ENCODE measurements at regions not wholly inside any gene's neighbourhood (a gene's known extent, or its start where the extent isn't known, plus 50 kb on each side); places are given as distances from the start of the nearest gene placed in this dataset.

DNA sequence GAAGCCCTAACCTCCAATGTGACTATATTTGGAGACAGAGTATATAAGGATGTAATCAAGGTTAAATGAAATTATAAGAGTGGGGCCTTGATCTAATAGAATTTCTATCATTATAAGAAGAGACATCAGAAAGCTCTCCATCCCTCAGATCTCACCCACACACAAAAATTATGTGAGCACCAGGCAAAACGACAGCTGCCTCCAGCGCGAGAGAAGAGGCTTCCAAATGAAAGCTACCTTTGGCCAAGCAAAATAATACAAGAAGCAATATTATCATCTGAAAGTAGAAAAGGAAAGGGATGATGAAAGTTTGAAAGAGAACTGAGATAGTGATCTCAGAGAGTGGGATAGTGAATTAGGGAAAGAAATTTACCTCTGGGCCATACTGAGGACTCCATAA, 1192.5 kb downstream of the NXPH1 start:
- ChIA-PET POLR2A (no interaction called here), CTCF (no interaction called here)
- no peak for DNase-seq
- Histone ChIP-seq H3K27me3 (replicated peaks in 1 of 2; ENCODE audit: control insufficient read depth in 2 of 2, extremely low read depth in 1 of 2, insufficient read depth in 2 of 2, low read length in 1 of 2) (no peaks in the 10 kb centered on the region), H3K4me1 (ENCODE audit: control insufficient read depth in 1 of 2, extremely low read depth in 1 of 2, insufficient read depth in 2 of 2, low read length in 2 of 2) (no peaks in the 10 kb centered on the region), H3K4me3 (ENCODE audit: control insufficient read depth in 1 of 2, extremely low read depth in 1 of 2, low read length in 1 of 2) (no peak overlapping the region), H3K36me3 (ENCODE audit: control insufficient read depth in 2 of 2, extremely low read depth in 1 of 2, insufficient read depth in 1 of 2, low read length in 1 of 2) (no peaks in the 10 kb centered on the region), H3K27ac (ENCODE audit: low read length) (no peak overlapping the region), H3K9me3 (no peaks in the 10 kb centered on the region)
- no peaks in the 10 kb centered on the region for H3K36me3 Mint-ChIP-seq
- H3K27ac Mint-ChIP-seq: no peak overlapping the region
- no peak for ATAC-seq (replicated peaks in 1 of 4)
- no CpG with 5 or more reads among the region's 3 CpGs for WGBS (ENCODE audit: insufficient coverage)
- no peaks in the 10 kb centered on the region for H3K27me3 Mint-ChIP-seq
- no peak overlapping the region for H3K4me3 Mint-ChIP-seq
- H3K4me1 Mint-ChIP-seq: no peaks in the 10 kb centered on the region
- peaks cover 4 to 14% (median 8%) of the 10 kb centered on the region in 3 donors for H3K9me3 Mint-ChIP-seq

DNA sequence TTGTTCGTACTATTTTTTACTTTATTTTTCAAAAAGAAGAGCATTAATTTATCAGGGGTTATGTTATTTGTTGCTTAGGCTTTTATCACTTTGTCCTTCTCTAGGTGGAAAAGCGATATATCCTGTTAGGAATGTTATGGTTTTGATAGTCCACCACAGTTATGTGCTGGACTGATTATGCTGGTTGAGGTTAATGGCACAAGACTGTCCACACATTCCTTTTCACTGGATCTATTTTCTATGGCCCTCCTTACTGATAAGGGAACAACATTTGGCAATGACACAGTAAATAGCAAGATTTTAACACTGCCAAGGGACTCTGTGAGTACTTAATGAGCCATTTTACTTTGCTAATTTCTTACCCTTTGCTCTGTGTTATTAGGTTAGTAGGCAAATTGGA, 1212.3 kb downstream of the NXPH1 start:
- POLR2A ChIA-PET: no interaction called here
- H3K4me3 Mint-ChIP-seq: no peak overlapping the region
- Histone ChIP-seq H3K27me3 (replicated peaks in 1 of 2; ENCODE audit: control insufficient read depth in 2 of 2, extremely low read depth in 1 of 2, insufficient read depth in 2 of 2, low read length in 1 of 2) (no peaks in the 10 kb centered on the region), H3K36me3 (ENCODE audit: control insufficient read depth in 2 of 2, extremely low read depth in 1 of 2, insufficient read depth in 1 of 2, low read length in 1 of 2) (no peaks in the 10 kb centered on the region), H3K4me3 (ENCODE audit: control insufficient read depth in 1 of 2, extremely low read depth in 1 of 2, low read length in 1 of 2) (no peak overlapping the region), H3K4me1 (ENCODE audit: control insufficient read depth in 1 of 2, extremely low read depth in 1 of 2, insufficient read depth in 2 of 2, low read length in 2 of 2) (no peaks in the 10 kb centered on the region), H3K9me3 (no peaks in the 10 kb centered on the region), H3K27ac (ENCODE audit: low read length) (no peak overlapping the region)
- H3K9me3 Mint-ChIP-seq: peaks cover 4 to 8% (median 6%) of the 10 kb centered on the region in 3 donors
- WGBS (ENCODE audit: insufficient coverage): no CpG with 5 or more reads among the region's 2 CpGs
- CTCF ChIA-PET: no interaction called here
- H3K4me1 Mint-ChIP-seq: no peaks in the 10 kb centered on the region
- no peaks in the 10 kb centered on the region for H3K27me3 Mint-ChIP-seq
- ATAC-seq (replicated peaks in 1 of 4) (no peak), DNase-seq (no peak)
- no peaks in the 10 kb centered on the region for H3K36me3 Mint-ChIP-seq
- no peak overlapping the region for H3K27ac Mint-ChIP-seq

DNA sequence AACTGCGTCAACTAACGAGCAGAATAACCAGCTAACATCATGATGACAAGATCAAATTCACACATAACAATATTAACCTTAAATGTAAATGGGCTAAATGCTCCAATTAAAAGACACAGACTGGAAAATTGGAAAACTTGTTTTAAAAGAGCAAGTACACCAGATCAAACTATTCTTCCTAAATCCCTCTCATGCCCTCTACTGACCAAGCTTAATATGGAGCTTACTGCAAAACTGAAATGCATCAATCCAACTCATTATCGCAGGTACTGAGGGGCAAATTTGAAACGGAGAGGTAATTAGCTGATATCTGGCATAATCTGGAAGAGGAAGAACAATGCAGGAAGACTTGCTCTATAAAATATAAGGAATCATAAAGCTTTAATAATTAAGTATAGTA, 1223.8 kb downstream of the NXPH1 start:
- Histone ChIP-seq H3K27ac (ENCODE audit: low read length) (no peak overlapping the region), H3K36me3 (ENCODE audit: control insufficient read depth in 2 of 2, extremely low read depth in 1 of 2, insufficient read depth in 1 of 2, low read length in 1 of 2) (no peaks in the 10 kb centered on the region), H3K9me3 (no peaks in the 10 kb centered on the region), H3K4me1 (ENCODE audit: control insufficient read depth in 1 of 2, extremely low read depth in 1 of 2, insufficient read depth in 2 of 2, low read length in 2 of 2) (no peaks in the 10 kb centered on the region), H3K4me3 (ENCODE audit: control insufficient read depth in 1 of 2, extremely low read depth in 1 of 2, low read length in 1 of 2) (no peak overlapping the region), H3K27me3 (replicated peaks in 1 of 2; ENCODE audit: control insufficient read depth in 2 of 2, extremely low read depth in 1 of 2, insufficient read depth in 2 of 2, low read length in 1 of 2) (no peaks in the 10 kb centered on the region)
- no peak overlapping the region for H3K4me3 Mint-ChIP-seq
- ChIA-PET CTCF (no interaction called here), POLR2A (no interaction called here)
- peaks cover 7 to 19% (median 18%) of the 10 kb centered on the region in 3 donors for H3K9me3 Mint-ChIP-seq
- no peak for DNase-seq
- ATAC-seq (replicated peaks in 1 of 4): no peak
- WGBS (ENCODE audit: insufficient coverage): no CpG with 5 or more reads among the region's 4 CpGs
- H3K36me3 Mint-ChIP-seq: no peaks in the 10 kb centered on the region
- no peaks in the 10 kb centered on the region for H3K4me1 Mint-ChIP-seq
- H3K27ac Mint-ChIP-seq: no peak overlapping the region
- no peaks in the 10 kb centered on the region for H3K27me3 Mint-ChIP-seq

DNA sequence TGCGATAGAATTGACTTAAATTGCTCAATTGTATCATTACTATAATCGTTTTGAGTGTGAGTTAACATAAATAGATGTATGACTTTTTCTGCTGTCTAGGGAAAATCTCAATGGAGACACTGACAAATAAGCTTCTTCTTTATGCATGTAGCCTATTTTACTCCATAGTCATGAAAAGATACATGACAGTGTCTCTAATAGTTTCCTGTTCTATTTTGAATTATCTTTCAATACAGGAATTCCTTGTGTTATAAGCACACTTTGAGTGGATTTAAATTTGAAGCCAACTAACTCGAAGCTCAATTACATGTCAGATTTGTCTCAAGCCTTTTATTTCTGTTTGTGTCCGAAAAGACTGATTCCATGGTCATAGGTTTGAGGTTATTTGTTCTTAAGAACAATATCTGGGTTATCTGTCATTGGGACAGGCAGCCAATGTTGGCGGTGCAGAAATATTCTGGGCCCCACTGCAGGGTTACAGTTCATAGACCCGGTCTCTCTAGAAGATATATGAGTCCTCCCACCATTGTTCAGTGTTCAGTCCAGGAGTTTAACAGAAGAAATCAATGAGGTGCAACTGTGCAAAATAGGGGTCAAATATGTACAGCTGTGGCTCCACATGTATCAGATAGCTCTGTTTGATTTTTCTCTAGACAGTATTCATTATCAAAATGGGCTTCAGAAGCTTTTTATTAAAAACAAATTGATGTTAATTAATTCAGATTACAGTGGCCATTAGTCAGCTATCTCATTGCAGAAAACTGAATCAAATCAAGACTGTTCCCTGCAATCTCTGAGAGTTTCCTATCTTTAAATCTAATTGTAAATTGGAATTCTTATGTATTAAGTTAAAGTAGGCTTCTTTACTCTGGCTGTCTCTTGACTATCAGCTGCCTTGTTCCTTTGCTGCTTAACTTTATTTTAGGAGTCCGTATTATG, 1238.8 kb downstream of the NXPH1 start:
- Histone ChIP-seq H3K27ac (ENCODE audit: low read length) (no peak overlapping the region), H3K9me3 (no peaks in the 10 kb centered on the region), H3K27me3 (replicated peaks in 1 of 2; ENCODE audit: control insufficient read depth in 2 of 2, extremely low read depth in 1 of 2, insufficient read depth in 2 of 2, low read length in 1 of 2) (no peaks in the 10 kb centered on the region), H3K36me3 (ENCODE audit: control insufficient read depth in 2 of 2, extremely low read depth in 1 of 2, insufficient read depth in 1 of 2, low read length in 1 of 2) (no peaks in the 10 kb centered on the region), H3K4me3 (ENCODE audit: control insufficient read depth in 1 of 2, extremely low read depth in 1 of 2, low read length in 1 of 2) (no peak overlapping the region), H3K4me1 (ENCODE audit: control insufficient read depth in 1 of 2, extremely low read depth in 1 of 2, insufficient read depth in 2 of 2, low read length in 2 of 2) (no peaks in the 10 kb centered on the region)
- no peaks in the 10 kb centered on the region for H3K36me3 Mint-ChIP-seq
- ATAC-seq (replicated peaks in 1 of 4) (no peak), DNase-seq (no peak)
- no CpG with 5 or more reads among the region's 7 CpGs for WGBS (ENCODE audit: insufficient coverage)
- no peak overlapping the region for H3K27ac Mint-ChIP-seq
- no peaks in the 10 kb centered on the region for H3K27me3 Mint-ChIP-seq
- no peaks in the 10 kb centered on the region for H3K4me1 Mint-ChIP-seq
- ChIA-PET POLR2A (no interaction called here), CTCF (no interaction called here)
- no peak overlapping the region for H3K4me3 Mint-ChIP-seq
- peaks cover 0 to 10% (median 4%) of the 10 kb centered on the region in 3 donors for H3K9me3 Mint-ChIP-seq

DNA sequence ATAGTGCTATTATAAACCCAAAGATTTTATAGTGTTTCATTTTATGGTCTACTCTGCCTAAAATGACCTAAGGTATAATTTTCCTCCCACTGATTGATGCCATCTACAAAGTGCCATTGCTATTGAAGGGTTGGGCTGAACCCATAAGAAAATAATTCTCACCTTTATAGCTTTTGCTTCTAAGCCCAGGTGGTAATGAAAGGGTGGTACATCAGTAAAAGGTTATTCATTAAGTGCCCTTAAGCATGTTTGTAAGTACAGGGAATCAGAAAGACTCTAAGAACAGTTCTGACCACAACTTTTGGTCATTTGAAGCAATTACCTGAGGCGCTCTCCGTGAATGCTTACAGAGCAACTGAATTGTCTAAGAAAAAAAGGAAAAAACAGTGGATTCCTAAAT, 1247.3 kb downstream of the NXPH1 start:
- no peaks in the 10 kb centered on the region for H3K36me3 Mint-ChIP-seq
- H3K27ac Mint-ChIP-seq: no peak overlapping the region
- ChIA-PET POLR2A (no interaction called here), CTCF (no interaction called here)
- no peaks in the 10 kb centered on the region for H3K4me1 ChIP-seq (ENCODE audit: control insufficient read depth in 1 of 2, extremely low read depth in 1 of 2, insufficient read depth in 2 of 2, low read length in 2 of 2)
- H3K4me1 Mint-ChIP-seq: no peaks in the 10 kb centered on the region
- H3K4me3 Mint-ChIP-seq: no peak overlapping the region
- WGBS (ENCODE audit: insufficient coverage): 100% methylated on average over 2 of the region's 2 CpGs
- no peak overlapping the region for H3K27ac ChIP-seq (ENCODE audit: low read length)
- H3K9me3 Mint-ChIP-seq: peaks cover 5 to 14% (median 12%) of the 10 kb centered on the region in 3 donors
- ATAC-seq (replicated peaks in 1 of 4) (no peak), DNase-seq (no peak)
- H3K4me3 ChIP-seq (ENCODE audit: control insufficient read depth in 1 of 2, extremely low read depth in 1 of 2, low read length in 1 of 2): no peak overlapping the region
- H3K27me3 Mint-ChIP-seq: no peaks in the 10 kb centered on the region
- no peaks in the 10 kb centered on the region for H3K36me3 ChIP-seq (ENCODE audit: control insufficient read depth in 2 of 2, extremely low read depth in 1 of 2, insufficient read depth in 1 of 2, low read length in 1 of 2)
- no peaks in the 10 kb centered on the region for H3K9me3 ChIP-seq
- no peaks in the 10 kb centered on the region for H3K27me3 ChIP-seq (replicated peaks in 1 of 2; ENCODE audit: control insufficient read depth in 2 of 2, extremely low read depth in 1 of 2, insufficient read depth in 2 of 2, low read length in 1 of 2)

DNA sequence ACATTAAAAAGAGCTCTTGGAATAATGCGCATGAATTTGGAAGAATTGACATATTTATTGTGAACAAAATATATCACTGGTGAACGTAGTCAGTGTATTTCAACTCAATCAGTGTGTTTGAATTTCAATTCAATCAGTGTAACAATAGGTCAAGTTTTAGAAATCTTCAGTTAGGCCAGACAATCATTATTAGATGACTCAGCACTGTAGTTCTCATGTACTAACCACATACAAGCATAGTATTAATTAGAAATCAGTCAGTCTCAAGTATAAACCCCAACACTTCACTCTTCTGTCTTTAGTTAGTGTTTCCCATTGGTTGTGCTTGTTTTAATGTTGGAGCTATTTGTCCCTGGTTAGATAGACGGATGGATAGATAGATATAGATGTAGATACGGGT, 1247.9 kb downstream of the NXPH1 start:
- Histone ChIP-seq H3K36me3 (ENCODE audit: control insufficient read depth in 2 of 2, extremely low read depth in 1 of 2, insufficient read depth in 1 of 2, low read length in 1 of 2) (no peaks in the 10 kb centered on the region), H3K9me3 (no peaks in the 10 kb centered on the region), H3K27me3 (replicated peaks in 1 of 2; ENCODE audit: control insufficient read depth in 2 of 2, extremely low read depth in 1 of 2, insufficient read depth in 2 of 2, low read length in 1 of 2) (no peaks in the 10 kb centered on the region), H3K4me3 (ENCODE audit: control insufficient read depth in 1 of 2, extremely low read depth in 1 of 2, low read length in 1 of 2) (no peak overlapping the region), H3K27ac (ENCODE audit: low read length) (no peak overlapping the region), H3K4me1 (ENCODE audit: control insufficient read depth in 1 of 2, extremely low read depth in 1 of 2, insufficient read depth in 2 of 2, low read length in 2 of 2) (no peaks in the 10 kb centered on the region)
- Mint-ChIP-seq H3K9me3 (peaks cover 5 to 14% (median 9%) of the 10 kb centered on the region in 3 donors), H3K4me1 (no peaks in the 10 kb centered on the region), H3K36me3 (no peaks in the 10 kb centered on the region), H3K27me3 (no peaks in the 10 kb centered on the region), H3K4me3 (no peak overlapping the region), H3K27ac (no peak overlapping the region)
- CTCF ChIA-PET: no interaction called here
- WGBS (ENCODE audit: insufficient coverage): no CpG with 5 or more reads among the region's 4 CpGs
- ATAC-seq (replicated peaks in 1 of 4): no peak
- no peak for DNase-seq
- POLR2A ChIA-PET: no interaction called here

All from T-cell (primary cell).